HCT116 (cell line): ENCODE measurements at regions not wholly inside any gene's neighbourhood (a gene's known extent, or its start where the extent isn't known, plus 50 kb on each side); places are given as distances from the start of the nearest gene placed in this dataset.

Experiments
- ATAC-seq: fragments of 200-7000 bp; cut with Tn5 transposase; 2 replicates; pipeline ENCODE4 v1.9.1; 2020; ENCODE audit warnings: mild to moderate bottlenecking, moderate library complexity
- BruUV-seq: library from RNA; stranded (reverse); fragments of 400-500 nt; replicated peaks from 2 replicates; lab custom pipeline; 2021; lab: Mats Ljungman, UMichigan
- CTCF ChIA-PET: fragments of 300-600 bp; sonication (Branson Sonifier 250); formaldehyde crosslinking; loops from one replicate; lab custom pipeline; 2021; ENCODE audit warnings: antibody characterized with exemption; lab: Charles Lee
- POLR2A ChIA-PET: fragments of 300-600, 350-600 bp; sonication (Branson Sonifier 250); formaldehyde crosslinking; loops from one replicate; lab custom pipeline; 2021; ENCODE audit warnings: antibody characterized with exemption; lab: Charles Lee
- RAD21 ChIA-PET, 2 experiments: fragments of 300-600 bp; sonication (Branson Sonifier 250); formaldehyde crosslinking; loops; one replicate each; lab custom pipeline; 2023; ENCODE audit warnings: low total read pairs in 2 of 2; ENCODE audit not compliant: uncharacterized antibody in 2 of 2, unreplicated experiment in 2 of 2, low non-redundant PET in 1 of 2; lab: Charles Lee
- DNase-seq: peaks from one replicate; pipeline ENCODE4 v3.0.0-alpha.2; 2010; ENCODE audit warnings: low read depth, low spot score
- H2AFZ ChIP-seq: fragments of 200-600 bp; shearing (Covaris generic), sonication (generic); 2 replicates; pipeline ENCODE4 v1.6.1; 2017; ENCODE audit warnings: low read depth, mixed run types, mixed read lengths, antibody characterized with exemption, low read length; ENCODE audit not compliant: poor library complexity, severe bottlenecking
- H3K27ac ChIP-seq: 2 replicates; pipeline ENCODE4 v1.5.1; 2012; ENCODE audit warnings: low read depth, low read length
- H3K27me3 ChIP-seq: fragments of 200-600 bp; sonication (generic); 2 replicates; pipeline ENCODE4 v1.6.1; 2016; ENCODE audit warnings: mixed run types, low read length, mixed read lengths; ENCODE audit not compliant: insufficient read depth
- H3K36me3 ChIP-seq, 2 experiments: fragments of 200-500 bp in 1 of 2; fragments of 200-600 bp in 1 of 2; sonication (Bioruptor generic) in 1 of 2; sonication (generic) in 1 of 2; 2 replicates each; pipeline versions ENCODE4 v1.5.1 to v1.6.1; 2014 to 2016; ENCODE audit warnings: low read length in 2 of 2, inconsistent platforms in 1 of 2, mixed read lengths in 1 of 2, mixed run types in 1 of 2; ENCODE audit not compliant: insufficient read depth in 2 of 2, control insufficient read depth in 1 of 2
- H3K4me1 ChIP-seq, 2 experiments: fragments of 200-600 bp in 1 of 2; sonication (generic) in 1 of 2; 2 replicates each; pipeline versions ENCODE4 v1.5.1 to v1.6.1; 2012 to 2017; ENCODE audit warnings: low read length in 2 of 2, inconsistent platforms in 1 of 2, mild to moderate bottlenecking in 1 of 2, mixed read lengths in 1 of 2, mixed run types in 1 of 2, moderate library complexity in 1 of 2; ENCODE audit not compliant: insufficient read depth in 2 of 2, control insufficient read depth in 1 of 2
- H3K4me2 ChIP-seq: fragments of 200-600 bp; sonication (generic); 2 replicates; pipeline ENCODE4 v1.6.1; 2017; ENCODE audit warnings: mixed run types, low read length, mixed read lengths
- H3K4me3 ChIP-seq, 2 experiments: fragments of 200-600 bp in 1 of 2; sonication (generic) in 1 of 2; replicated peaks in 1 of 2; 2 replicates each; pipeline ENCODE4 v1.5.1; 2011 to 2016; ENCODE audit warnings: low read length in 2 of 2, control low read depth in 1 of 2, low read depth in 1 of 2, mild to moderate bottlenecking in 1 of 2, mixed read lengths in 1 of 2, mixed run types in 1 of 2
- H3K79me2 ChIP-seq: fragments of 200-600 bp; sonication (generic); 2 replicates; pipeline ENCODE4 v1.6.1; 2017; ENCODE audit warnings: mild to moderate bottlenecking, mixed run types, low read length, moderate library complexity, mixed read lengths; ENCODE audit not compliant: insufficient read depth
- H3K9ac ChIP-seq: fragments of 200-600 bp; sonication (generic); 2 replicates; pipeline ENCODE4 v1.6.1; 2016; ENCODE audit warnings: low read length, mixed read lengths
- H3K9me2 ChIP-seq: fragments of 200-600 bp; sonication (generic), shearing (Covaris generic); 2 replicates; pipeline ENCODE4 v1.6.1; 2017; ENCODE audit warnings: mixed run types, mild to moderate bottlenecking, moderate library complexity; ENCODE audit not compliant: insufficient read depth
- H3K9me3 ChIP-seq, 2 experiments: fragments of 200-500 bp in 1 of 2; fragments of 200-600 bp in 1 of 2; sonication (Bioruptor generic) in 1 of 2; sonication (generic) in 1 of 2; 2 replicates each; pipeline ENCODE4 v1.6.1; 2014 to 2017; ENCODE audit warnings: low read length in 2 of 2, mixed read lengths in 2 of 2, inconsistent platforms in 1 of 2, low read depth in 1 of 2, mild to moderate bottlenecking in 1 of 2, mixed run types in 1 of 2, moderate library complexity in 1 of 2; ENCODE audit not compliant: control insufficient read depth in 1 of 2, insufficient read depth in 1 of 2
- H4K20me1 ChIP-seq: fragments of 200-600 bp; sonication (generic), shearing (Covaris generic); 2 replicates; pipeline ENCODE4 v1.6.1; 2017; ENCODE audit warnings: mixed run types, mild to moderate bottlenecking, moderate library complexity; ENCODE audit not compliant: insufficient read depth
- ATF3 ChIP-seq: IDR thresholded peaks from 2 replicates; pipeline ENCODE4 v1.6.1; 2012
- CBX3 ChIP-seq: IDR thresholded peaks from 2 replicates; pipeline ENCODE4 v1.6.1; 2012; ENCODE audit warnings: low read depth
- CEBPB ChIP-seq: IDR thresholded peaks from 2 replicates; pipeline ENCODE4 v1.6.1; 2012; ENCODE audit warnings: low read depth
- EGR1 ChIP-seq: IDR thresholded peaks from 2 replicates; pipeline ENCODE4 v1.6.1; 2012; ENCODE audit warnings: low read depth
- EZH2 ChIP-seq: fragments of 200-600 bp; sonication (generic); IDR thresholded peaks from 2 replicates; pipeline ENCODE4 v1.6.1; 2017; ENCODE audit warnings: antibody characterized with exemption, mixed run types
- FOSL1 ChIP-seq: IDR thresholded peaks from 2 replicates; pipeline ENCODE4 v1.6.1; 2012; ENCODE audit warnings: low read depth
- JUND ChIP-seq: IDR thresholded peaks from 2 replicates; pipeline ENCODE4 v1.6.1; 2012
- MAX ChIP-seq: IDR thresholded peaks from 2 replicates; pipeline ENCODE4 v1.6.1; 2012
- POLR2AphosphoS5 ChIP-seq: IDR thresholded peaks from 2 replicates; pipeline ENCODE4 v1.6.1; 2011; ENCODE audit warnings: mild to moderate bottlenecking, low read depth, low read length, moderate library complexity
- SP1 ChIP-seq: IDR thresholded peaks from 2 replicates; pipeline ENCODE4 v1.6.1; 2012; ENCODE audit warnings: low read depth
- TCF7L2 ChIP-seq: IDR thresholded peaks from 2 replicates; pipeline ENCODE4 v1.7.0; 2011; ENCODE audit warnings: borderline replicate concordance, inconsistent platforms; ENCODE audit not compliant: insufficient read depth, insufficient read length; ENCODE audit errors: extremely low read depth
- YY1 ChIP-seq: IDR thresholded peaks from 2 replicates; pipeline ENCODE4 v1.6.1; 2011; ENCODE audit warnings: low read length, low read depth, moderate library complexity, mild to moderate bottlenecking; ENCODE audit not compliant: insufficient replicate concordance; ENCODE audit errors: extremely low read depth
- ZBTB33 ChIP-seq: IDR thresholded peaks from 2 replicates; pipeline ENCODE4 v1.6.1; 2011; ENCODE audit warnings: mild to moderate bottlenecking, low read length, moderate library complexity; ENCODE audit not compliant: insufficient replicate concordance; ENCODE audit errors: extremely low read depth
- ZFX ChIP-seq: fragments of 450-650 bp; IDR thresholded peaks from 2 replicates; pipeline ENCODE4 v1.6.1; 2017
- ZNF274 ChIP-seq: fragments of 200-500 bp; sonication (Bioruptor generic); IDR thresholded peaks from 2 replicates; pipeline ENCODE4 v1.6.1; 2014; ENCODE audit warnings: mild to moderate bottlenecking, low read depth, low read length, inconsistent platforms
- intact Hi-C: fragments of 100-400 bp; cut with micrococcal nuclease; formaldehyde crosslinking; loops from 2 replicates; pipeline ENCODE4 v1.10.0; 2022

- no peak for DNase-seq
- H3K27me3 ChIP-seq, result no peaks in the 10 kb centered on the region
- H3K36me3 ChIP-seq, result no peaks in the 10 kb centered on the region
- no peaks in the 10 kb centered on the region for H3K9me3 ChIP-seq
- H3K9me2 ChIP-seq, result no peaks in the 10 kb centered on the region
- H3K4me1 ChIP-seq, result no peaks in the 10 kb centered on the region; a peak in 1 of 4 replicates
- no TSS peak for BruUV-seq
- POLR2A ChIA-PET, result no interaction called here
- no peak overlapping the region for H3K9ac ChIP-seq
- intact Hi-C loops, result no loop called here
- H3K27ac ChIP-seq, result no peak overlapping the region
- no peak overlapping the region for H2AFZ ChIP-seq
- H4K20me1 ChIP-seq, result no peaks in the 10 kb centered on the region
- H3K79me2 ChIP-seq, result no peaks in the 10 kb centered on the region
- no peak overlapping the region for H3K4me2 ChIP-seq
- ATAC-seq, result no peak
- H3K4me3 ChIP-seq, result no peak overlapping the region
- TF ChIP-seq CEBPB (no peak), SP1 (no peak), ATF3 (no peak)
- RAD21 ChIA-PET, result interaction anchor here in 1 of 2 experiments (0.6 kb wide), 1 partner anchor 156 kb away, joined by 3 read pairs; no protein-coding TSS in a partner anchor
- CTCF ChIA-PET, result no interaction called here
These were observed 134.8 kb downstream of the DUSP6 start for GRCh38 chr12:89217472-89217871.

GRCh38 chr12:89216211-89216952 is 135.9 kb downstream of the DUSP6 start:
- Histone ChIP-seq H3K9me2 (no peaks in the 10 kb centered on the region), H2AFZ (no peak overlapping the region), H3K27me3 (no peaks in the 10 kb centered on the region), H3K36me3 (no peaks in the 10 kb centered on the region), H3K9ac (no peak overlapping the region), H3K4me2 (no peak overlapping the region), H3K27ac (no peak overlapping the region), H3K4me3 (no peak overlapping the region), H3K79me2 (no peaks in the 10 kb centered on the region), H4K20me1 (no peaks in the 10 kb centered on the region), H3K9me3 (no peaks in the 10 kb centered on the region), H3K4me1 (no peaks in the 10 kb centered on the region)
- ChIA-PET CTCF (no interaction called here), RAD21 (no interaction called here), POLR2A (no interaction called here)
- no peak for TF ChIP-seq EGR1
- TF ChIP-seq ZNF274, result no peak
- TF ChIP-seq EZH2, result no peak
- no peak for TF ChIP-seq MAX
- no peak for TF ChIP-seq YY1
- no peak for TF ChIP-seq ZBTB33
- no peak for TF ChIP-seq TCF7L2
- no peak for TF ChIP-seq CBX3
- no peak for TF ChIP-seq JUND
- no peak for TF ChIP-seq FOSL1
- TF ChIP-seq POLR2AphosphoS5, result no peak
- no peak for TF ChIP-seq CEBPB
- no peak for TF ChIP-seq ZFX
- no peak for DNase-seq
- intact Hi-C loops, result no loop called here
- no peak for ATAC-seq
- no TSS peak for BruUV-seq
